Left colon (tissue), 2 donors: ENCODE measurements at regions not wholly inside any gene's neighbourhood (a gene's known extent, or its start where the extent isn't known, plus 50 kb on each side); places are given as distances from the start of the nearest gene placed in this dataset.
A peak's percentile ranks its signal among the peaks of the same experiment; 100 is the strongest.
"Not testable (repeated sequence)": the region's sequence is repeated elsewhere in the genome, so short reads cannot be mapped to it uniquely, and the experiment has no call there.

Experiments
- ATAC-seq: fragments of 200-7000 bp; cut with Tn5 transposase; one replicate; pipeline ENCODE4 v1.9.1; 2020; ENCODE audit warnings: mild to moderate bottlenecking, moderate library complexity
- DNase-seq, 2 donors: peaks; one replicate each; pipeline ENCODE4 v3.0.0-alpha.2; 2020
- intact Hi-C, 2 donors: fragments of 100-400 bp; cut with DNase I in 1 of 2; cut with micrococcal nuclease in 1 of 2; formaldehyde crosslinking; loops; one replicate each; pipeline versions ENCODE4 v1.11.2 to v1.14.0; 2022; cut with DNase I, micrococcal nuclease
- donor health status: DM: no; HTN: no; CAD: no.
- donor health status: DM: yes; HTN: yes; CAD: no.

DNA sequence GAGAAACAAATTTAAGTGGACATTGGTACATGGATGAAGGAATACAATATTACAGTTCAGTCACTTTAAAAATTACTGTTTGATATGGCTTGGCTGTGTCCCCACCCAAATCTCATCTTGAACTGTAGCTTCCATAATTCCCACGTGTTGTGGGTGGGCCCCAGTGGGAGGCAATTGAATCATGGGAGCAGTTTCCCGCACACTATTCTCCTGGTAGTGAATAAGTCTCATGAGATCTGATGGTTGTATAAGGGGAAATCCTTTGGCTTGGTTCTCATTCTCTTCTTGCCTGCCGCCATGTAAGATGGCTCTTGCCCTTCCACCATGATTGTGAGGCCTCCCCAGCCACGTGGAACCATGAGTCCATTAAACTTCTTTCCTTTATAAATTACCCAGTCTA lies 804.2 kb upstream of the FRG1 start:
- DNase-seq (no peak), ATAC-seq (no peak)
- intact Hi-C loops, result no loop called here

- intact Hi-C loops, result no loop called here
- DNase-seq (no peak), ATAC-seq (no peak)
These were observed 797.3 kb upstream of the FRG1 start for GRCh38 chr4:189143263-189143952.

GRCh38 chr4:189147005-189147929 lies 793.4 kb upstream of the FRG1 start:
- intact Hi-C loops, result no loop called here
- peak in 1 of 2 donors; percentile 6 for DNase-seq
- ATAC-seq, result no peak

DNA sequence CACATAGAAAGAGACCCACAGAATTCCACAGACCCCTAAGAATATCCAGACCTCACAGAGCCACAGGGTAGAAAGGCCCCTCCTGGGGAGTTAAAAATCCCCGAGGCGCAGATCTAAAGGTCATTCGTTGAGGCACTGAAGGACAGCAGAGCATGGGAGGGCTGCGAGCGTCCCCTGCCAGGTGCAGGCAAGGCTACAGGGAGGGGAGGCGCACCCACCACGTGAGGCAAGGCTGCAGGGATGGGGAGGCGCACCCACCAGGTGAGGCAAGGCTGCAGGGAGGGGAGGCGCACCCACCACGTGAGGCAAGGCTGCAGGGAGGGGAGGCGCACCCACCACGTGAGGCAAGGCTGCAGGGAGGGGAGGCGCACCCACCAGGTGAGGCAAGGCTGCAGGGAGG lies 785.6 kb upstream of the FRG1 start:
- intact Hi-C loops, result not testable (repeated sequence)

DNA sequence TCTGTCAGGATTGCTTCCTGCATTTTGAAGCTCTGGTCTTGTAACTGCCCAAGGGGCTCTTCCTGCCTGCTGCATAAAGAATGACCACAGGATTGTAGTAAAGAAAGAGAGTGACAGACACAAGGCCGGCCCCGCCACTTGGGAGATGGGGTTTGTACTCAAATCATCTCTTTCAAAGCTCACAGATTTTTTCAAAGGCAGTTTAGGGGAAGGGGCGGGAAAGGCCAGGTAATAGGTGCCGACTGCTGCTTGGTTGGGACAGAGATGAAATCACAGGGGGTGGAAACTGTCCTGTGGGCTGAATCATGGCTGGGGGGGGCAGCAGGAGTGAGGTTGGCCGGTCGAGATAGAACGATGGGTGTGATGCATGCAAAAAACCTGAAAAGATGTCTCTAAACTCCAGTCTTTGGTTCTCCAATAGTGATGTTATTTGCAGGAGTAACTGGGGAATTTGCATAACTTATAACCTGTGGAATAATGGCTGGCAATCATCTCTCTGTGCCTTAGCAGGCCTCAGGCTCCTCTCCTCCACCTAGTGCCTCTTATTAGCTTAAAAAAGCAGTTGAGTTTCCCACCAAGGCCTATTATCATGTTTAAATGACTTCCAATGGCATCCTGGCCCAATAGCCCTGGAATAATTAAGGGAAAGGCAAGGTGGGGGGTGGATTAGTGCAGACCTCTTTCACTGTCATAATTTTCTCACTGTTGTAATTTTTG lies 778.4 kb upstream of the FRG1 start:
- intact Hi-C loops, result no loop called here
- ATAC-seq, result no peak
- DNase-seq, result no peak

More for the DNA sequence above, 785.6 kb upstream of the FRG1 start:
- not testable (repeated sequence) for ATAC-seq, DNase-seq

- no peak for ATAC-seq
- no peak for DNase-seq
- intact Hi-C loops, result no loop called here
These were observed 777.8 kb upstream of the FRG1 start for GRCh38 chr4:189162888-189163287.

- intact Hi-C loops, result no loop called here
- DNase-seq (no peak), ATAC-seq (no peak)
These were observed 764.7 kb upstream of the FRG1 start for GRCh38 chr4:189176002-189176401.

DNA sequence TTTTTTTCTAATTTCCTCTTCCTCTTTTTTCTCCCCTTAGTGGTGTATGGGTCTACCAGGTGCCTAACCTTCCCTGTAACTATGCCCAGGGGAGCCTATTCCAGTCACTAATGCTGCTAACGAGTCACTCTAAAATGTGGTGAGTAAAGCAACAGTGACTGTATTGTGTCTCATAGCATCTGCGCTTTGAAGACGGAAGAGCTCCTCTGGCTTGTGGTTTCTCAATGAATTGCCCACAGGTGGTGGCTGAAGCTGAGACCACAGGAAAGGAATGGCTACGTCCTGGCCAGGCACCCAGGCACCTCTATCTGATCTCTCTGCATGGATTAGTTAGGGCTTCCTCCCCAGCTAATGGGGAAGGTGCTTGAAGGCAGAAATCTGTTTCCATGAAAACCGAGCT lies 763.5 kb upstream of the FRG1 start:
- DNase-seq (no peak), ATAC-seq (no peak)
- intact Hi-C loops, result no loop called here

DNA sequence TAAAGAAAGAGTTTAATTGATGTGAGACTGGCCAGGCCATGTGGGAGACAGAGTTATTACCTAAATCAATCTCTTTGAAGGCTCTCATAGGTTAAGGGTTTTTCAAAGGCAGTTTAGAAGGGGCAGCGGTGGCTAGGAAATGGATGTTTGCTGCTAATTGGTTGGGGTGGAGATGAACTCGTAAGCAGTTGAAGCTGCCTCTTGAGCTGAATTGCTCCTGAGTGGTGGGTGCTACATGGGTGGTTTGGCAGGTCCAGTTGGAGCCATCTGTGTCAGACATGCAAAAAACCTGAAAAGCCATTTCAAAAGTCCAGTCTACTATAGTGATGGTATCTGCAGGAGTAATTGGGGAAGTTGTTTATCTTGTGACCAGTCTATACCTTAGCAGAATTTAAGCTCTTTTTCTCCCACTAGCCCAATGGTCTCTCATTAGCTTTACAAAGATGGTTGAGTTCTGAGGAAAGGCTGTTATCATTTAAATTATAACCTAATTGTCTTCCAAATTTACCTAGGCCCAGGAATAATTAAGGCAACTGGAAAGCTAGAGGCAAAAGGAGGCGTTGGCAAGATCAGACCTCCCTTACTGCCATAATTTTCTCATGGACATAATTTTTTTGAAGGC lies 762.4 kb upstream of the FRG1 start:
- no peak for DNase-seq
- intact Hi-C loops, result no loop called here
- ATAC-seq, result no peak

DNA sequence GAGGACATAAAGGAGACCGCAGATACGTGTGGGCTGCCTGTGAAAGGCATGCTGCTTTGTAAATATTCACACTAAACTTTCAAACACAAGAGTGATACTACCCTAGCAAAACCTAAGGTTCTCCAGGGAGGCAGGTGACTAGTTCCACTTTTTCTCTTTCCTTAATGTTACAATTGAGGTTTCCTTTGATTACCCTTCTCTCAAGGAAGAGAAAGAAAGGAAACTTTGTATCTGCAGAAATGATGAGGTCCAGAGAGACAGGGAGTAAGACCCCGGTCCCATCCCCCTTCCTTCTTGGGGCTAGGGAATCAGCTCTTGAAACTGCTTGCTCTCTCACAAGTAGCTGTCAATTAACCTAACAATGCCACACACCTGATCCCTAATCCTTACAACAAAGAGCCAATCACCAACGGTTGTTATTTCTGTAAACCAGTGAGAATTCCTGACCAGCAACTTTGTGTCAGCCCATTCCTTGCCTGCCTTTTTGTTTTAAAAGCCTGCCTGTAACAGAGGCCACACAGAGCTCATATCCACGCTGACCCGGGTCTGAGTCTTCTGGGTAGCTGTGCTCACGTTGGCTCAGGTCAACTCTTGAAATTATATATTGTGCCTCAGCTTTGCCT lies 754.8 kb upstream of the FRG1 start:
- ATAC-seq, result no peak
- intact Hi-C loops, result no loop called here
- no peak for DNase-seq

DNA sequence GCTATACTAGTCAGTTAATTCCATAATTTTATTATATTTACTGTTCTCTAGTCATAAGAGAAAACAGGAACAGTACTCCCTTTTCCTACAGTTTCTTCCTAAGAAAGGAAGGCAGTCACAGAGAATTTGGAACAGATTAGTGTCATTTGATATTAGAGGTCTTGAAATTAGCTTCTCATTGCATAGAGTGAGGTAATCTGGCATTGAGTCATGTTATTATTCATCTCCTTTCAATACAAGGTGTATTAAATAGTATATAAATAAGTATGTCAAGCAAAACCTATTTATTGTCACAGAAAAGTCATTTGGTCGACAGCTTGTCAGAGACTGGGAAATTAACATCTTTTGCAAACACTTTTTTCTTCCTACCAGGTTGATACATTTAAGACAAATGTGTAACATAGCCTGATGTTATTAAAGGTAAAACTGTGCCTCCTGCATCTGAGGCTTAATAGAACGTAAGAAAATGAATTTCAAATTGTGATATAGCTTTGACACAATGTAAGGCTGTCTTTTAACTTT lies 753.1 kb upstream of the FRG1 start:
- ATAC-seq (no peak), DNase-seq (no peak)
- intact Hi-C loops, result no loop called here

- ATAC-seq, result no peak
- intact Hi-C loops, result no loop called here
- DNase-seq, result no peak
These were observed 742.0 kb upstream of the FRG1 start for GRCh38 chr4:189198624-189199023.

DNA sequence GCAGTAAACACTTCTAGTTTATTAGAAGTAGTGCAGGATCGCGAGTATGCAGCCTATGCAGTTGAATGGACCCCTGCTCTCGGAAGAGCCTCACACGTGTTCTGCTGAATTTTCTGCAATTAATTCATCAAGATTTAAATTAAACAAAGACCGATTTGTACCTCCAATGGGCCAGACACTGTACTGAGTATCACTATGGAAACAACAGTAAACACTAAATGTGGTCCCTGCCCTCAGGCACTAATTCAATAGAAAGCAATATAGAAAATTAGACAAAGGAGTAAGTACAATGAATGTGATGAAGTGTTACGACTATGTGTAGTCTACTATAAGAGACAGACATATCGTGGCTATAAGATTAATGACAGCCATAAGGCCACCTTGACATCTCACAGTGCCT lies 740.3 kb upstream of the FRG1 start:
- ATAC-seq (no peak), DNase-seq (no peak)
- intact Hi-C loops, result no loop called here

DNA sequence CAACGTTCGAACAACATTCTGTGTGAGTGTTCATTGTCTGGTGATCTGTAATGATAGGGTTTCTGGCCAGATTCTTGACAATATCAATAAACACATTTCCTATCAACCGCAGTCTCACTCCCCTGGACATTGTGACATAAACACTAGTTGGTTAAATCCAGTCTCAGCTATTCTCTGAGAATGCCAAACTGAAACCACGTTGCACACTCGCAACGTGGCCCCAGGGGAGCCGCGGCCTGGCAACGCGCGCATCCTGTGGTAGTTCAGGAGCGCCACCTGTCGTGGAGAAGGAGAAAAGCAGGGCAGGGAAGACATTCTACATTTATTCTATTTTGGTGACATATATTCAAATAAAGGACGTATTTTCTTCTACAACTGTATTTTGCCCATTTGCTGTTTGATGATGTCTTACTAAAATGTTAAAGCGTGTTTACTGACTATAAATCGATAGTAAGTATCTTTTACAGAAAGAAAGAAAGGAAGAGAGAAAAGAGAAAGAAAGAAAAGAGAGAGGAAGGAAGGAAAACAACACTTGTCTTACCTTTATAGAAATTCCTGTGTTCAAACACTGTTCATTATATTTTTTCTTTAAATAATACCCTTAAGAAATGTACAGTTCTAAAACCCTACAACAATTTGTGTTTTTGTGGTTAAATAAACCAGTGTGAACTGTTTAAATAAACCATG lies 738.3 kb upstream of the FRG1 start:
- intact Hi-C loops, result no loop called here
- peak; percentile 56 for ATAC-seq
- DNase-seq, result peak in 1 of 2 donors; percentile 36

DNA sequence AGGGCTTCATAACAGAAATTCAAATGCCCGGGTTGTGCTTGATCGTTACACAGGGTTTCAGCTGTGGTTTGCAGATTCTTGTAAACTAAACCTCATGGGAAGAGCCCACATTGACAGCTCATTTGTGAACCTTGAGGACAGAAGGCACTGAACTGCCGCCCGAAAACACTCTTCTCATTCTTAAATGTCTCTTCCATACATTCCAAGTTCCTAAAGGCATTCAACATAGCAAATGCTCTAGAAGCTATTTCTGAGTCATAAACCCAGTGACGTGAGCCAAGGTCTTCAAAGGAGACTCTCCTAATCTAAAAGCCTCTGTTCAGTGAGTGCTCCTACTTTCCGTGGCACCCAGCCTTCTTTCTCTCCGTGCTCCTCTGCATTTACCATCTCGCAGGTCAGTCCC lies 737.8 kb upstream of the FRG1 start:
- no peak for DNase-seq

DNA sequence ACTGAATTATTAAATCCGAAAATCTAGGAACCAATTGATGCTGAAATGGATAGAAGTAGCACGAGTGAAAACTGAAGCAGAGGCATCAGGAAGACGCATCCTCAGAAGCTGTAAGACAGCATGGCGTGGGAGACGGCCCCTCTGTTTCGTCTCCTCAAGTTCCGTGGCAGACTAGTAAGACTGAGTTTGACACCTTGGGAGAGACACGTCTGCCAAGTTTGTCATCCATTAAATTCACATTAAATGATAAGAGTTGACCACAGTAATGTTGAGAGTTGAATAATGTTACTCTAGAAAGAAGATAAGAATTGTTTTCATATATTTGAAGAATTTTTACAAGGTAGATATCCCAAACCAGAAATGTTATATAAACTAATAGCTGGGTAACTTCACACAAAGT lies 736.1 kb upstream of the FRG1 start:
- ATAC-seq (no peak), DNase-seq (no peak)
- intact Hi-C loops, result no loop called here

More for the DNA sequence above, 737.8 kb upstream of the FRG1 start:
- intact Hi-C loops, result no loop called here
- no peak for ATAC-seq

DNA sequence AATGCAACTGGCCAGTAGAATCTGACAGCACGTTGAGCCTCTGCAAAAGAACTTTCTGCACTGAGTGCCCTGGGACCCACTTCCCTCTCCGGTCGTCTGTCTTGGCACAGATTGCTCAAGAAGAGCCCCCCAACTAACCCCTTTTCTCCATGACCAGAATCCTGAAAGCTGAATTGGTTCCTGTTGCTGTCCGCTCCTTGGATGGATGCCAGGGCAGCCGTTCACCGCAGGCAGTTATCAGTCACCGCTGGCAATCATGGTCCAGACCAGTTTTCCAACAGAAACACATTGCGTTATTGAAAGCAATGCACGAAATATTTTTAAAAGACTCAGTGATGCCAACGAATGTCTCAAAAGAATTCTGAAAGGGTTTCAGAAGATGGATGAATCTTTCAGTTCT lies 733.7 kb upstream of the FRG1 start:
- intact Hi-C loops, result no loop called here
- DNase-seq (no peak), ATAC-seq (no peak)

GRCh38 chr4:189207872-189208271 lies 732.8 kb upstream of the FRG1 start:
- ATAC-seq (no peak), DNase-seq (no peak)
- intact Hi-C loops, result no loop called here
